ENCODE measurements at regions not wholly inside any gene's neighbourhood (a gene's known extent, or its start where the extent isn't known, plus 50 kb on each side); places are given as distances from the start of the nearest gene placed in this dataset.

DNA sequence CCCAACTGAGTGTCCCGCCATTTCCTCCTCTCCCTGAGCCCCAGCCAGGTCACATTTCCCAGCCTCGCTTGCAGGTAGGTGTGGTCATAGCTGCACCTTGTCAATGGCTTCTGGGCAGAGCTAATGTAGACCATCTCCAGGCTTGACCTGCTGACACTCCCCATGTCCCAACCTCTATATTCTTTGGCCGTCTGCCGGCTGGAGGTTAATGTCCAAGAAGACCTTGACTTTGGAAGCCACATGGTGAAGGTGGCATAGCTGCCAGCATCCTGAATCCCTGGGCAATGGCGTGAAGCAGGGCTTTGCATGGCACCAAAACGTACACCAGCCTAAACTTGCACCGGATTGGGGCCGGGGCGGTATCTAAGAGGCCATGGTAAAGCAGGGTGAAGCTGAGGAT, 88.3 kb downstream of the SPP2 start:
- intact Hi-C loops (cut with DNase I) = loop anchor here (5.0 to 10.0 kb wide), 2 partner anchors 164 to 978 kb away; no protein-coding TSS in a partner anchor
- no peak for DNase-seq

DNA sequence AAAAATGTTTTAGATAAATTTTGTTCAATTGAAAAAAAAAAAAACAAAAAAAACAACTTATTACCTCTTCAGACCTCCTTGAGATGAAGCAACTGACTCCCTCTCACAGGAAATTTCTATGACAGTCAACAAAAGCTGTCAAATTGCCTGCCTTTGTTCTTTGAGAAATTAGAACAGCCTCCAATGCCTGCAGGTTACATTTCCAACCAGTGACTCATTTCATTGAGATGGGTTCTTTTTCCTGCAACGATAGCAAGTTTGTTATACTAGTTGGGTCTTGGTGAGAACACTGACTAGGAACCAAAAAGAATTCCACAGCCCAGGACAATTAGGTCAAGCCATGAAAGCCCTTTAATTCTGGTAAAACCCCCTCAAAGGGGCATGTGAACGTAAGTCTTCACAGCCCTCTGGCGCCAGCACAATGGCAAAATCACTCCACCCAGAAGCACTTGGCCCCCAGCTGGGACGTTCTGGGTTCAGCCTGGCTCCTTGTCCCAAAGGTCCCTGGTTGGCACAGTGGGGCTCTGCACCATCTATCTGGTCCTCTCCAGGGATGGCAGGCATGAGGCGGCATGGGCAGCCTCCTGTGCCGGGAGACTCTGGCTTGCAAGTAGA, 87.0 kb downstream of the SPP2 start:
- no peak for DNase-seq
- intact Hi-C loops (cut with DNase I) = loop anchor here (5.0 to 10.0 kb wide), 2 partner anchors 163 to 980 kb away; no protein-coding TSS in a partner anchor

DNA sequence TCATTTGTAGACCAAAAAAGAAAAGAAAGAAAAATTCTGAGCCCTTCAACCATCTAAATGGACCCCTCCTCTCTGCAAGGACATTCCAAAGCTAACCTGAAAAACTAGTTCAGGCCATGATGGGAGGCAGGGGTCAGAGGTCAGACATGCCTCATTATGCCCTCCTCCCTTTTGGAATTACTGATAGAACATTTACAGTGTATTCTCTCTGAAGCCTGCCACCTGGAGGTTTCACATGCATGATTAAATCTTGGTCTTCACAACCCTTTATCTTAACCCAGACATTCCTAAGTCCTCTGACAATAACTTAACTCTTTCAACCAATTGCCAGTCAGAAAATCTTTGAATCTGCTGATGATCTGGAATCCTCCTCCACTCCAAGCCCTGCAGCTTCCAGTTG, 86.0 kb downstream of the SPP2 start:
- DNase-seq = no peak
- intact Hi-C loops (cut with DNase I) = loop anchor here (5.0 to 10.0 kb wide), 2 partner anchors 162 to 981 kb away; no protein-coding TSS in a partner anchor

DNA sequence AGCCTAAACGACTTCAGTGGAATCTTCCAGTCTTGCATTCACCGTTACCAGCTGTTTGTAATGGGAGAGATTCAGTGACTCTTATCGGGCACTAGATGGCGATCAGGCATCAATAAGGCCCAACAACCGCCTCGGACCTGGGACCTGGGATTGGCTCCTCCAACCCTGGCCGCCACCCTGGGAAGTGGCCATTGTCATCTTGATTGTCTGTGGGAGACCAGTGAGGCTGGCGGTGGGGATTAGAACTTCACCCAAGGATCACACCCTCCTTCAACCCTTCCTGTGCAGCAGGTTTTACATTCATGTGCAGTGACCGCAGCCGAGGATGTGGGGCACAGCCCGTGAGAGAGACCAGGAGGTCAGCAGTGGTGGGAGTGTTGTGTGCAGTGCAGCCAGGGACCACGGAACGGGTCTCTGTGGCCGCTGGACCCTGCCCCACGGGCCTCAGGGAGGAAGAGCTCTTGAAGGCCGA, 85.3 kb downstream of the SPP2 start:
- peak; percentile 28 to 94 (median 57) for DNase-seq
- intact Hi-C loops (cut with DNase I) = loop anchor here (1.0 to 10.0 kb wide), 4 partner anchors 161 to 982 kb away; no protein-coding TSS in a partner anchor

DNA sequence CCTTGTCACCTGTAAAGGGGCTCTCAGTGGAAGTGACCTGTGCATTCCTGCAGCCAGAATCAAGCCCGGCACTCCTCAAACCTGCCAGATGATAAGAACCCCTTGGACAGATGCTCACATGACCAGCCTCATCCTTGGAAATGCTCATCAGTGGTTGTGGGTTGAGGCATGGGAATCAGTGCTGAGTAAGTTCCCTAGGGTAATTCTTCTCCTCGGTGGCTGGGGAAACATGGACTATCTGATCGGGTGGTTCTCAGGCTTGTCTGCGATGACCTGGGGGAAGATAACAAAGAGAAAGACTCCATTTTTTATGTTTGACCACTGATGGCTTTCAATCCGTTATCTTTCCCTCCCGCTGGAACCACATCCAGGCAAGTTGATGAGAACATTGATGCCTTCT, 84.0 kb downstream of the SPP2 start:
- intact Hi-C loops (cut with DNase I) = loop anchor here (2.0 to 10.0 kb wide), 2 partner anchors 160 to 410 kb away; no protein-coding TSS in a partner anchor

DNA sequence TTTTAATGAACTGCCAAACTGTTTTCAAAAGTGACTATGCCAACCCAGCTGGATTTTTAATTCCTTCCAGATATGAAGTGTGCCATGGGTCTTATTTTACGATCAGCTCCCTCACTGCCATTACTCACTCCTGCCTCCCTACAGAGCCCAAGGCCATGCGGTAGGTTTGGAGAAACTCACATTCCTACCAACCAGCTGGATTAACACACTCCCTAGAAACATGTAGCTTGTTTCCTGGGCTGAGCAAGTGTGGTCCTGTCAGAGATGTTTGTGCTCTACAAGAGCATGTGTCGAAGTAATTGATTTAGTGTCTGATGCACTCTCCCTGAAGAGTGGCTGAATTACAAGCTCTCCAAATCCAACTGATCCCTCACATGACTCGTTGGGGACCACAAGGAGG, 82.5 kb downstream of the SPP2 start:
- DNase-seq = no peak
- intact Hi-C loops (cut with DNase I) = loop anchor here (10.0 kb wide), 1 partner anchor 158 kb away; no protein-coding TSS in a partner anchor

More for the DNA sequence above, 84.0 kb downstream of the SPP2 start:
- no peak for DNase-seq

DNA sequence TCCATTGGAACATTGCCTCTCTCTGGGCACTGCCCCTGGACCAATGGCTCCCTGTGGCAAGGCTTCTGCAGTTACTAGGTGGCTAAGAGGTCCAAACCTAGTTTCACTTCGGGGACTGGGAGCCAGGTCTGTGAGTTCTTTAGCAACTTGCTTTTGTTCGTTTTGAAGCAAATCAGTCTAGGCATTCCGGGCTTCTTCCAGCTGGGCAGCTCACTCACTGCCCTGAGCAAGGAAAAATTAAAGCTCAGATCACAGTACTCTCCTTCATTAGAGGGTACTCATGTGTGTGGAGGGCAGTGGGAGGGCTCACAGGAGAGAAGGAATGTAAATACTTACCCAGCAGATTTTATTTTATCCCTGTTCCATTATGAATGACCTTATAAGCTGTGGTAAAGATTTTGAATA, 80.3 kb downstream of the SPP2 start:
- intact Hi-C loops (cut with DNase I) = loop anchor here (10.0 kb wide), 1 partner anchor 156 kb away; no protein-coding TSS in a partner anchor
- peak in 2 of 10 donors; percentile 20 to 21 for DNase-seq

DNA sequence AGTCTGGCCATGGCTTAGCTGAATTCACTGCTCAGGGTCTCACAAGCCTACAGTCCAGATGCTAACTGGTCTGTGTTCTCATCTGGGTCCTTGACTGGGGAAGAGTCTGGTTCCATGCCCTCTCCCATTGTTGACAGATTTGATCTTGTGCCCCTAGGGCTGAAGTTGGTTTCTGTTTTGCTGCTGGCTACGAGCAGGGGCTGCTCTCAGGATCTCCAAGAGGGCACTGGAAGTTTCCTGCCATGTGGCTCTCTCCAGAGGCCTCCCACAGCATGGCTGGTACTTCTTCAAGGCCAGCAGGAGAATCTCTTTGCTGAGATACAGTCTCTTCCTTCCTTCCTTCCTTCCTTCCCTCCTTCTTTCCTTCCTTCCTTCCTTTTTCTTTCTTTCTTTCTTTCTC, 78.1 kb downstream of the SPP2 start:
- intact Hi-C loops (cut with DNase I) = no loop called here
- no peak for DNase-seq
